Esophagus muscularis mucosa (tissue), 4 donors: ENCODE measurements at regions not wholly inside any gene's neighbourhood (a gene's known extent, or its start where the extent isn't known, plus 50 kb on each side); places are given as distances from the start of the nearest gene placed in this dataset.

ENCODE experiments used
- EP300 ChIP-seq: sonication (generic); formaldehyde crosslinking; IDR thresholded peaks from one replicate; pipeline ENCODE4 v1.6.1; 2017; ENCODE audit warnings: antibody characterized with exemption
- POLR2A ChIP-seq: fragments of 450-650 bp; IDR thresholded peaks from one replicate; pipeline ENCODE4 v1.6.1; 2017; ENCODE audit warnings: antibody characterized with exemption, moderate library complexity, mild to moderate bottlenecking, low read depth
- POLR2AphosphoS5 ChIP-seq, 2 donors: sonication (generic); formaldehyde crosslinking; IDR thresholded peaks; one replicate each; pipeline ENCODE4 v1.6.1; 2017; ENCODE audit warnings: antibody characterized with exemption in 2 of 2
- TF ChIP-seq, protein P1 (sequence below), 3 experiments: fragments of 200-600 bp in 2 of 3; fragments of 450-650 bp in 1 of 3; sonication (generic) in 2 of 3; IDR thresholded peaks; one replicate each; pipeline ENCODE4 v1.5.1; 2017 to 2019; ENCODE audit warnings: antibody characterized with exemption in 3 of 3, mild to moderate bottlenecking in 2 of 3, moderate library complexity in 1 of 3

DNA sequence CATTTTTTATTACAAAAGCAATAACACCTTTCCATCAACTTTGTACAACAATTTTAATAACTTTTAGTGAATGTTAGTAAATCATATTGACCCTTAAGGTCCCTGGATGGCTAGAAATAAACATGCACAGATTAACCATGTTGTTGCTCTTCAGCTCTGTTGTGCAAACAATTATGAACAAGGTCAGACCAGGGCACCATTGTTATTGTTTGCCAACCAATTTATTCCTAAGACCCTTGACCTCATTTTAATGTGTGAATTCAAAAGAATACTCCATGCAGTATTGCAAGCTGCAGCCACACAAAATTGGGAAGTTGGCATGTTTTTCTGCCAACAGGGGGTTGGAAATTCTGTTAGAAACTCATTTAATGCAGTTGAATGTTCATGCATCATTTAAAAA, 426.6 kb upstream of the MAP3K7 start:
- no peak for TF ChIP-seq EP300
- TF ChIP-seq, protein P1, sequence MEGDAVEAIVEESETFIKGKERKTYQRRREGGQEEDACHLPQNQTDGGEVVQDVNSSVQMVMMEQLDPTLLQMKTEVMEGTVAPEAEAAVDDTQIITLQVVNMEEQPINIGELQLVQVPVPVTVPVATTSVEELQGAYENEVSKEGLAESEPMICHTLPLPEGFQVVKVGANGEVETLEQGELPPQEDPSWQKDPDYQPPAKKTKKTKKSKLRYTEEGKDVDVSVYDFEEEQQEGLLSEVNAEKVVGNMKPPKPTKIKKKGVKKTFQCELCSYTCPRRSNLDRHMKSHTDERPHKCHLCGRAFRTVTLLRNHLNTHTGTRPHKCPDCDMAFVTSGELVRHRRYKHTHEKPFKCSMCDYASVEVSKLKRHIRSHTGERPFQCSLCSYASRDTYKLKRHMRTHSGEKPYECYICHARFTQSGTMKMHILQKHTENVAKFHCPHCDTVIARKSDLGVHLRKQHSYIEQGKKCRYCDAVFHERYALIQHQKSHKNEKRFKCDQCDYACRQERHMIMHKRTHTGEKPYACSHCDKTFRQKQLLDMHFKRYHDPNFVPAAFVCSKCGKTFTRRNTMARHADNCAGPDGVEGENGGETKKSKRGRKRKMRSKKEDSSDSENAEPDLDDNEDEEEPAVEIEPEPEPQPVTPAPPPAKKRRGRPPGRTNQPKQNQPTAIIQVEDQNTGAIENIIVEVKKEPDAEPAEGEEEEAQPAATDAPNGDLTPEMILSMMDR (IDR thresholded peaks at IDR 0.05): no peak
- no peak for TF ChIP-seq POLR2A
- TF ChIP-seq POLR2AphosphoS5 (IDR thresholded peaks at IDR 0.05): no peak
